ENCODE measurements at regions not wholly inside any gene's neighbourhood (a gene's known extent, or its start where the extent isn't known, plus 50 kb on each side); places are given as distances from the start of the nearest gene placed in this dataset.

DNA sequence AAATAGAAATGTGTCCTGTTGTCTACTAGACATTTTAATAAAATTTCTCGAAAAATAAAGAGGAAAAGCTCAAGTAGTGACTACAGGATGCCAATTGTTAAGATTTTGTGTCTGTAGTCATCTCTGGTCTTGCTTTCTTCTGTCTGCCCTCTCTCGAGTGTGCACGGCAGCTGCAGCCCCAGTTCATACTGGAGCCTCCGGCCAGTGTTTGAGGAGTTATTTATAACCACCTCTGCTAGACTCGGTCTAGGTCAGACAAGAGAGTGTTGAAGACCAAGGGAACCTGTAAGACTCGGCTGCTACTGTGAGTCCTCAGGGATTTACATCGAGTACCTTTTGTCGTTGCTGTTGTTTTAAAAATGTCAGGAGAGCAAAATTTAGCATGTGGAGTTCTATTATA, 810.1 kb upstream of the POU3F3 start:
- Histone ChIP-seq H3K27me3 (ENCODE audit: control insufficient read depth, insufficient read depth, low read length) (no peaks in the 10 kb centered on the region), H3K36me3 (ENCODE audit: control insufficient read depth, insufficient read depth, low read length) (no peaks in the 10 kb centered on the region), H3K4me3 (ENCODE audit: low read depth, low read length) (no peak overlapping the region)
- no peak for DNase-seq (ENCODE audit: low read depth)
- TF ChIP-seq, protein P1, sequence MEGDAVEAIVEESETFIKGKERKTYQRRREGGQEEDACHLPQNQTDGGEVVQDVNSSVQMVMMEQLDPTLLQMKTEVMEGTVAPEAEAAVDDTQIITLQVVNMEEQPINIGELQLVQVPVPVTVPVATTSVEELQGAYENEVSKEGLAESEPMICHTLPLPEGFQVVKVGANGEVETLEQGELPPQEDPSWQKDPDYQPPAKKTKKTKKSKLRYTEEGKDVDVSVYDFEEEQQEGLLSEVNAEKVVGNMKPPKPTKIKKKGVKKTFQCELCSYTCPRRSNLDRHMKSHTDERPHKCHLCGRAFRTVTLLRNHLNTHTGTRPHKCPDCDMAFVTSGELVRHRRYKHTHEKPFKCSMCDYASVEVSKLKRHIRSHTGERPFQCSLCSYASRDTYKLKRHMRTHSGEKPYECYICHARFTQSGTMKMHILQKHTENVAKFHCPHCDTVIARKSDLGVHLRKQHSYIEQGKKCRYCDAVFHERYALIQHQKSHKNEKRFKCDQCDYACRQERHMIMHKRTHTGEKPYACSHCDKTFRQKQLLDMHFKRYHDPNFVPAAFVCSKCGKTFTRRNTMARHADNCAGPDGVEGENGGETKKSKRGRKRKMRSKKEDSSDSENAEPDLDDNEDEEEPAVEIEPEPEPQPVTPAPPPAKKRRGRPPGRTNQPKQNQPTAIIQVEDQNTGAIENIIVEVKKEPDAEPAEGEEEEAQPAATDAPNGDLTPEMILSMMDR (IDR thresholded peaks at IDR 0.05; ENCODE audit: insufficient read depth, low read length, poor library complexity, severe bottlenecking) = no peak

DNA sequence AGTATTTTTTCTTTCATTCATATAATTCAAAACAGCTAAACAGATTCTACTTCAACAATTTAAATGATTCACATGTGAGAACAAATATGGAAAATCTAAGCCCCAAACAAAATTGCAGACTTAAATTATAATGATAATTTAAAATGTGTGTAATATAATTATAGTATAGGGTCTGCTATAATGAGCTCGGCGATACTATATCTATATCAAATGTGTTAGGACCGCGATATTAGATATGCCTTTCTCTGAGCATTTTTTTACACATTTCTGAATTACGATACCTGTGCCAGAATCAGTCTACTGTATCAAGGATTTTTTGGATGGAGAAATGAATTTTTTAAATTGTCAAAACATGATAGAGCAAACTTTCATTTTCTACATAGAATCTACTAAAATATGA, 808.8 kb upstream of the POU3F3 start:
- TF ChIP-seq, protein P1 (IDR thresholded peaks at IDR 0.05; ENCODE audit: insufficient read depth, low read length, poor library complexity, severe bottlenecking) = no peak
- DNase-seq (ENCODE audit: low read depth) = no peak
- H3K4me3 ChIP-seq (ENCODE audit: low read depth, low read length) = no peak overlapping the region
- no peaks in the 10 kb centered on the region for H3K36me3 ChIP-seq (ENCODE audit: control insufficient read depth, insufficient read depth, low read length)
- no peaks in the 10 kb centered on the region for H3K27me3 ChIP-seq (ENCODE audit: control insufficient read depth, insufficient read depth, low read length)

DNA sequence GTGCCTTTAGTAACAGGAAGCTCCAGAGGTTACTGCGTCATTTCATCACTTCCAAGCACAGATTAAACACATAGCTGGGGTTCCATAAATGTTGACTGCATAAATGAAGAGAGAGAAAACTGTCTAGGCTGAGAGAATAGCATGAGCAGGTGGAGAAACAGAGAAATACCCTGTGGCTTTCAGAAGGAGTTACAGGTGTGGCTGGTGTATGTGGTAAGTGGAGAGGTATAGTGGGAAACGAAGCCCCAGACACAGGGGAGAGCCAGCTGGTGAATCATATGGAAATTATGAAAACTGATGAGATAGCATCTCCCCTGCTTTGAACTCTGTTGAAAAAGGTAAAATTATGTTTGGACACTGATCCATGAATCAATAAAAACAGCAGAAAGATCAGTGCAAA, 807.4 kb upstream of the POU3F3 start:
- Histone ChIP-seq H3K27me3 (ENCODE audit: control insufficient read depth, insufficient read depth, low read length) (no peaks in the 10 kb centered on the region), H3K4me3 (ENCODE audit: low read depth, low read length) (no peak overlapping the region), H3K36me3 (ENCODE audit: control insufficient read depth, insufficient read depth, low read length) (no peaks in the 10 kb centered on the region)
- DNase-seq (ENCODE audit: low read depth) = no peak
- TF ChIP-seq, protein P1 (IDR thresholded peaks at IDR 0.05; ENCODE audit: insufficient read depth, low read length, poor library complexity, severe bottlenecking) = no peak

DNA sequence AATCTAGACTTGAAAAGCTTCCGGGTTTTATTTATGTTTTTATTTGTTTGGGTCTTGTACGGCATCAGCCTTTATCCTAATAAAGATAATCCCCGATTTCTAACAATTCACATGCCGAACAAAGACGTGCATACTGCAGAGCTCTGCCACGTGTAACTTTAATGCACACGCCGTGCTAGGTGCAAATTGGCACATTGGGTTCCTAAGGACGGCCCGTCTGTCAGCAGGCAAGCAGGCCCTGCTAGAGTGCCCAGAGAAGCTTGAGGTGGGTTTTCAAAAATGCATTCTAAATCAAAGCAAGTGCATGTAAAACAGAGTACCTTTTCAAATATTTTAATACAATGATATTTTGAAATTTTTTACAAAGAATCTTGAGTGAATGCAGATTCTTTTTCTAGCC, 806.4 kb upstream of the POU3F3 start:
- TF ChIP-seq, protein P1 (IDR thresholded peaks at IDR 0.05; ENCODE audit: insufficient read depth, low read length, poor library complexity, severe bottlenecking) = no peak
- H3K4me3 ChIP-seq (ENCODE audit: low read depth, low read length) = no peak overlapping the region
- no peak for DNase-seq (ENCODE audit: low read depth)
- no peaks in the 10 kb centered on the region for H3K27me3 ChIP-seq (ENCODE audit: control insufficient read depth, insufficient read depth, low read length)
- H3K36me3 ChIP-seq (ENCODE audit: control insufficient read depth, insufficient read depth, low read length) = no peaks in the 10 kb centered on the region

DNA sequence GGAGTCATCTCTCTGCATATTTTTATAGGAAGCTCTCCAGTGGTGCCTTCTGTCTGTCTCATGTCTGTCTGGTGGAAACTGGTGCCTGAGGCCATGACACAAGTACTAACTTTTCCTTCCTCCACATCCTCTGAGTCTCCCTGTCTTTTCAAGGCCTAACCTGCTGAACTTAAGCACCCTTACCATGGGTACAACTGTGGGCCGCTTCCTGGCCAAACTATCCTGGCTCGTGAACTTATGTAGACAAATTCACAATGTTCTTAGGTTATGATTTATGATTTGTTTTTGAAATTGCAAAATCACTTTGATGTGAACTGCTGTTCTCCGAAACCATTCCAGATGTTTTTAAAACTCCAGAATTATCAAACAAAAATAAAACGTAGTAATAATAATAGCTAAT, 804.5 kb upstream of the POU3F3 start:
- TF ChIP-seq, protein P1 (IDR thresholded peaks at IDR 0.05; ENCODE audit: insufficient read depth, low read length, poor library complexity, severe bottlenecking) = no peak
- Histone ChIP-seq H3K4me3 (ENCODE audit: low read depth, low read length) (no peak overlapping the region), H3K36me3 (ENCODE audit: control insufficient read depth, insufficient read depth, low read length) (no peaks in the 10 kb centered on the region), H3K27me3 (ENCODE audit: control insufficient read depth, insufficient read depth, low read length) (no peaks in the 10 kb centered on the region)
- DNase-seq (ENCODE audit: low read depth) = no peak

DNA sequence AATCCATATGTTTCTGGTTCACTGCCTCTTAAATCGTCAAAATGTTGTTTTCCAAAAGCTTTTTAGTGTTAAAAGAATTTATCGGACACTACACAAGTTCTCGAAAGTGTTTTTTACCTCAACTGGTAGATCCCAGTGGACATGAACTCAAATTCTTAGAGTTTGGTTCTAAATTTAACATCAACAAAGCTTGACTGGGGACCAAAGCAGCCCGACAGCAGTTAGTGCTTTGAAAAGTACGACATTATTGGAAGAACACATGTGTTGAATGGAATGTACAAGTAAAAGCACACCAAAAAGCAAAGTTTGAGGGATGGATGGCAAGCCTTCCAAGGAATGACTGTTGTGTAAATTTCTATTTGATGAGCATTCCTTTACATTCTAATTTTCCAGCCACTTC, 803.9 kb upstream of the POU3F3 start:
- no peak for DNase-seq (ENCODE audit: low read depth)
- H3K4me3 ChIP-seq (ENCODE audit: low read depth, low read length) = no peak overlapping the region
- H3K27me3 ChIP-seq (ENCODE audit: control insufficient read depth, insufficient read depth, low read length) = no peaks in the 10 kb centered on the region
- TF ChIP-seq, protein P1 (IDR thresholded peaks at IDR 0.05; ENCODE audit: insufficient read depth, low read length, poor library complexity, severe bottlenecking) = no peak
- H3K36me3 ChIP-seq (ENCODE audit: control insufficient read depth, insufficient read depth, low read length) = no peaks in the 10 kb centered on the region
